Esophagus squamous epithelium (tissue), 4 donors: ENCODE measurements at regions not wholly inside any gene's neighbourhood (a gene's known extent, or its start where the extent isn't known, plus 50 kb on each side); places are given as distances from the start of the nearest gene placed in this dataset.

Experiments used
- POLR2A ChIP-seq, 4 donors: fragments of 450-650 bp; IDR thresholded peaks; one replicate each; pipeline ENCODE4 v1.6.1; 2017; ENCODE audit warnings: antibody characterized with exemption in 4 of 4, mild to moderate bottlenecking in 4 of 4, moderate library complexity in 3 of 4
- TF ChIP-seq, protein P1 (sequence below), 6 experiments: fragments of 450-650 bp in 4 of 6; fragments of 200-600 bp in 2 of 6; sonication (generic) in 2 of 6; IDR thresholded peaks; one replicate each; pipeline ENCODE4 v1.5.1; 2016 to 2019; ENCODE audit warnings: antibody characterized with exemption in 6 of 6, mild to moderate bottlenecking in 4 of 6, moderate library complexity in 4 of 6

GRCh38 chr13:74298923-74299322, 164.7 kb upstream of the KLF12 start:
- TF ChIP-seq, protein P1, sequence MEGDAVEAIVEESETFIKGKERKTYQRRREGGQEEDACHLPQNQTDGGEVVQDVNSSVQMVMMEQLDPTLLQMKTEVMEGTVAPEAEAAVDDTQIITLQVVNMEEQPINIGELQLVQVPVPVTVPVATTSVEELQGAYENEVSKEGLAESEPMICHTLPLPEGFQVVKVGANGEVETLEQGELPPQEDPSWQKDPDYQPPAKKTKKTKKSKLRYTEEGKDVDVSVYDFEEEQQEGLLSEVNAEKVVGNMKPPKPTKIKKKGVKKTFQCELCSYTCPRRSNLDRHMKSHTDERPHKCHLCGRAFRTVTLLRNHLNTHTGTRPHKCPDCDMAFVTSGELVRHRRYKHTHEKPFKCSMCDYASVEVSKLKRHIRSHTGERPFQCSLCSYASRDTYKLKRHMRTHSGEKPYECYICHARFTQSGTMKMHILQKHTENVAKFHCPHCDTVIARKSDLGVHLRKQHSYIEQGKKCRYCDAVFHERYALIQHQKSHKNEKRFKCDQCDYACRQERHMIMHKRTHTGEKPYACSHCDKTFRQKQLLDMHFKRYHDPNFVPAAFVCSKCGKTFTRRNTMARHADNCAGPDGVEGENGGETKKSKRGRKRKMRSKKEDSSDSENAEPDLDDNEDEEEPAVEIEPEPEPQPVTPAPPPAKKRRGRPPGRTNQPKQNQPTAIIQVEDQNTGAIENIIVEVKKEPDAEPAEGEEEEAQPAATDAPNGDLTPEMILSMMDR (IDR thresholded peaks at IDR 0.05), result no peak
- no peak for TF ChIP-seq POLR2A (IDR thresholded peaks at IDR 0.05)
